ENCODE measurements at regions not wholly inside any gene's neighbourhood (a gene's known extent, or its start where the extent isn't known, plus 50 kb on each side); places are given as distances from the start of the nearest gene placed in this dataset.

DNA sequence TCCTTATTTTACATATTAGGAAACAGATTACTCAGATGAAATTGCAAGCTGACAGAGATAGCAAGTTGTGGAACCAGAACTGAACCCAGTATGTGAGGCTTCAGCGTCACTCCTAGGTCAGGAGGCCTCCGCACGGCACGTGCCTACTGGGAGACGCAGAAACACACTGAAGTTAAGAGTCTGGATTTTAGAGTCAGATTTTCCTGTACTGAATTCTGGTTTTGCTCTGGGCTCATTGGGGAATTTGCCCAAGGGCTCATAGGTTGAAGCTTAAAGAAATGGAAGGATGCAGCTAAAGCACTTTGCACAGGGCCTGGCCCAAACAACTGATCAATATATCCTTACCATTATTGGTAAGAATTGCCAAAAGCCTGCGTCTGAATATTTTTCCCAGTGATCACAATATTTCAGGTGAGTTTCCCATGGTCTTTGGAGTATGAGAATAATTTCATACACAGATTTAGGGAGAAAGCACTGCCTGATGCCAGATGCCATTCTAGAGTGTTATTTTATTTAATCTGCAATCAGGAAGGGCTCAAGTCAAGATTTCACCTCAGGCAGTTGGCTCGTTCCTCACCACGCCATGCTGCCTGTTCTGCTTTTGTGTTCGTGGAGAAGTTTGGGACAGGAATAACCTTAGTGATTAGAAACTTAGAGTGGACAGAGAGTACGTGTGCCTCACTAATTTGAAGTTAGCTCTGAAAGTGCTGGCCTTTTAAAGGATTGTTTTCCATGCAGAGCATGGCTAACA is 331.9 kb downstream of the MYCN start:
- TF ChIP-seq FOXP2 (optimal IDR thresholded peaks at IDR 0.05; ENCODE audit: borderline replicate concordance, extremely low read depth, extremely low read length, insufficient read depth) (no peak), POLR2AphosphoS5 (IDR thresholded peaks at IDR 0.05; ENCODE audit: low read depth, low read length) (no peak)
